Esophagus muscularis mucosa (tissue), 3 donors: ENCODE measurements at regions not wholly inside any gene's neighbourhood (a gene's known extent, or its start where the extent isn't known, plus 50 kb on each side); places are given as distances from the start of the nearest gene placed in this dataset.

Experiments
- POLR2A ChIP-seq: fragments of 450-650 bp; IDR thresholded peaks from one replicate; pipeline ENCODE4 v1.6.1; 2017; ENCODE audit warnings: antibody characterized with exemption, moderate library complexity, mild to moderate bottlenecking, low read depth
- TF ChIP-seq, protein P1 (sequence below), 3 experiments: fragments of 200-600 bp in 2 of 3; fragments of 450-650 bp in 1 of 3; sonication (generic) in 2 of 3; IDR thresholded peaks; one replicate each; pipeline ENCODE4 v1.5.1; 2017 to 2019; ENCODE audit warnings: antibody characterized with exemption in 3 of 3, mild to moderate bottlenecking in 2 of 3, moderate library complexity in 1 of 3

DNA sequence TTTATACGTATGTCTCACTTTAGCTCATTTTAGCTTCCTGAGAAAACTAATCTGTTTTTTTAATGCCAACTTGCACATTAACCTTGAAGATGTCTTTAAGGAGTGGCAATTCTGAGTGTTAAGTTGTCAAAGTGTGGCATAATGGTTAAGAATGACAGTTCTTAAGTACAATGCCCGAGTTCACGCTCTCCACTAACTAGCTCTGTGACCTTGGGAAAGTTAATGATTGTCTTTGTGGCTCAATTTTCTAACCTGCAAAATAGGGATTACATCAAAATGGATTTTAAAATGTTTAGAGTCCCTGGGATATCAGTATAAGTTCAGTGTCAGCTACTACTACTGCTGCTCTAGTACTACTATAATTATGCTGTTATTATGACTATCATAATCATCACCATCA lies 409.7 kb downstream of the SOCS6 start:
- TF ChIP-seq, protein P1, sequence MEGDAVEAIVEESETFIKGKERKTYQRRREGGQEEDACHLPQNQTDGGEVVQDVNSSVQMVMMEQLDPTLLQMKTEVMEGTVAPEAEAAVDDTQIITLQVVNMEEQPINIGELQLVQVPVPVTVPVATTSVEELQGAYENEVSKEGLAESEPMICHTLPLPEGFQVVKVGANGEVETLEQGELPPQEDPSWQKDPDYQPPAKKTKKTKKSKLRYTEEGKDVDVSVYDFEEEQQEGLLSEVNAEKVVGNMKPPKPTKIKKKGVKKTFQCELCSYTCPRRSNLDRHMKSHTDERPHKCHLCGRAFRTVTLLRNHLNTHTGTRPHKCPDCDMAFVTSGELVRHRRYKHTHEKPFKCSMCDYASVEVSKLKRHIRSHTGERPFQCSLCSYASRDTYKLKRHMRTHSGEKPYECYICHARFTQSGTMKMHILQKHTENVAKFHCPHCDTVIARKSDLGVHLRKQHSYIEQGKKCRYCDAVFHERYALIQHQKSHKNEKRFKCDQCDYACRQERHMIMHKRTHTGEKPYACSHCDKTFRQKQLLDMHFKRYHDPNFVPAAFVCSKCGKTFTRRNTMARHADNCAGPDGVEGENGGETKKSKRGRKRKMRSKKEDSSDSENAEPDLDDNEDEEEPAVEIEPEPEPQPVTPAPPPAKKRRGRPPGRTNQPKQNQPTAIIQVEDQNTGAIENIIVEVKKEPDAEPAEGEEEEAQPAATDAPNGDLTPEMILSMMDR (IDR thresholded peaks at IDR 0.05) = no peak
- TF ChIP-seq POLR2A = no peak
